Ramos (cell line): ENCODE measurements at regions not wholly inside any gene's neighbourhood (a gene's known extent, or its start where the extent isn't known, plus 50 kb on each side); places are given as distances from the start of the nearest gene placed in this dataset.

Experiments
- in situ Hi-C: fragments of 300-500 bp; cut with MboI; formaldehyde crosslinking; loops from one replicate; pipeline ENCODE4 v1.14.3; 2022; ENCODE audit warnings: low sequenced_read_pairs; ENCODE audit not compliant: unreplicated experiment

DNA sequence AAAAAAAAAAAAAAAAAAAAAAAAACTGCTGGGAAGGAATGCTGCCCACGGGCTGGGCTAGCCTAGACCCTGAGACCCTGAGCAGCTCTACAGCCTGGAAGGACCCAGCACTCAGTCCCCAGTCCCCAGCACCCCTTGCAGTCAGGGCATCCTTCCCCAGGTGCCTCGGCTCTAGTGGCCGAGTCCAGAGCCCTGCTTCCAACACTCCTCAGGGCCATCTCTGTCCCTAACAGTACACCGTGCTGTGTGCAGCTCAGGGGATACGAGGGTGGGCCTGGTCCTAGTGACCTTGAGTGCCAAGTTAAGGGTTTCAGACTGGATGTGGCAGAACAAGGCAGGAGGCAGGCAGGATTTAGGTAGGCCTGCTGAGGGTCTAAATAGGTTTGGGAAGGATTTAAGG lies 50.2 kb upstream of the LRP8 start:
- in situ Hi-C loops: no loop called here

GRCh38 chr1:53378932-53379661 lies 51.2 kb upstream of the LRP8 start:
- in situ Hi-C loops: no loop called here

DNA sequence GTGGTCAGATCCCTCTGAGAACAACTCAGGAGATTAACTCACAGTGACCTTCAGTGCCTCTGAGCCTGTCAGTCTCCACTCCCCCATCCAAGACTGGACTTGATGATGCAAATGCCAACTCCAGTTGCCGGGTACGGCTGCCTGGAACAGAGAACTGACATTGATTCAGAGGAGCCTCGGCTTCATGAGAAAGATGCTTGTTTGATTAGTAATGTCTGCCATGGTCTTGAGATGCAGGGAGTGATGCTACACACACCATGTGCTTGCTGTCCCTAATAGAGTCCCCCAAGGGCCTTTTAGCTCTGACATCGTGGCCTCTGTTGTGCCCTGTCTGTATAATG lies 51.8 kb upstream of the LRP8 start:
- in situ Hi-C loops: no loop called here

DNA sequence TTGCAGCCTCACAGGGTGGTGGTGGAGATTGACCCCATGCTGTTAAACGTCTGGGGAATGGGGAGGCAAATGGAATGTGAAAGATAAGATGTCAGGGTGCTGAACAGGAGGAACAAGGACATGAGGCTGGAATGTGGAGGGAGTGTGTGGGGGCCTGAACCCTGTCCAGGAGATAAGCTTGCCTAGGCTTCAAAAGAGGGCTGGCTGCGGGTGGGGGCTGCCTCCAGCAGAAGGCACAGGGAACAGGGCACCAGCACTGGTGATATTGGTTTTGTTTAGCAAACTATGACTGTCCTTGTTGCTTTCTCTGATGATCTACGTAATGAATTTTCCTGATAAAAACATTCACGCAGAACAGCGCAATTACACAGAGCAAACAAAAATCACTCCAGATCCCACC lies 52.4 kb upstream of the LRP8 start:
- in situ Hi-C loops: no loop called here

- in situ Hi-C loops: no loop called here
These were observed 54.0 kb upstream of the LRP8 start for GRCh38 chr1:53381790-53382401.

GRCh38 chr1:53383136-53383870 lies 55.4 kb upstream of the LRP8 start:
- in situ Hi-C loops: no loop called here

DNA sequence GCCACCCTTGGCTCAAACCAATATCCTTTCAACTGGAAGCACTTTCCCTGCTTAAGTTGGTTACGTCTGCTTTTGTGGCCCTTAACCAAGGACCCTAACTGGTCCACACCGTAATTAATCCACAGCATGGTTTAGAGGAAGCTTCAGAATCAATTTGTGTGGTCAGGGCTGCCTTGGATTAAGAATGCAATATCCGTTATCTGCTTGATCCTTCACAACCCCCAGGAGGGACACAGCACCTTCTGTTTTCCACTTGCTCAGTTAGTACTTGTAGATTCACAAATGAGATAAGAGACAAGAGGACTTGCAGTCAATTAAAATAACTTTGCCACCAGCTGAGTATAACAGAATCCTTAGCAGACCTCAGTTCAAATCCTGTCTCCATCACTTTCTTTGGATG lies 56.9 kb upstream of the LRP8 start:
- in situ Hi-C loops: no loop called here

GRCh38 chr1:53385276-53386225 lies 57.7 kb upstream of the LRP8 start:
- in situ Hi-C loops: no loop called here

GRCh38 chr1:53388963-53389362 lies 61.1 kb upstream of the LRP8 start:
- in situ Hi-C loops: no loop called here

- in situ Hi-C loops: loop anchor here (5.0 kb wide), 1 partner anchor 113 kb away; no protein-coding TSS in a partner anchor
These were observed 62.4 kb upstream of the LRP8 start for GRCh38 chr1:53390261-53390660.

GRCh38 chr1:53390736-53391135 lies 62.9 kb upstream of the LRP8 start:
- in situ Hi-C loops: loop anchor here (5.0 kb wide), 1 partner anchor 113 kb away; no protein-coding TSS in a partner anchor

- in situ Hi-C loops: loop anchor here (5.0 kb wide), 1 partner anchor 114 kb away; no protein-coding TSS in a partner anchor
These were observed 63.4 kb upstream of the LRP8 start for GRCh38 chr1:53391296-53391695.

DNA sequence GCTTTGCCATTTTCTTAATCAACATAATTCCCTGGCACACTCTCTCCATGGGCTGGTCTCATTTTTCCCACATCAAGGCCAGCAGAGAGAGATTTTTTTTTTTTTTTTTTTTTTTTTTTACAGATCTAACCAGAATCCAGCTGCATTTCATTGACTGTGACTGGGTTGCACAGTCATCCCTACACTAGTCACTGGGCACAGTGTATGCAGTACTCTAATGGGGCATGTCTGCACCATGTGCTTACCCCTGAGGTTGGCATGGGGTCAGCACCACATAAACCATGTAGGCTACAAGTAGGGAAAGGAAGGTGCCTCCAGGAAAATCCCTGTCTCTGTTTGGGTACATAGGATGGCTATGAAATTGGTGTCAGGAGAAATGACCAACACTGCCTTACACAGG lies 64.1 kb upstream of the LRP8 start:
- in situ Hi-C loops: loop anchor here (5.0 kb wide), 1 partner anchor 115 kb away; no protein-coding TSS in a partner anchor

- in situ Hi-C loops: loop anchor here (5.0 kb wide), 1 partner anchor 115 kb away; no protein-coding TSS in a partner anchor
These were observed 64.6 kb upstream of the LRP8 start for GRCh38 chr1:53392460-53392859.

GRCh38 chr1:53393325-53393792 lies 65.5 kb upstream of the LRP8 start:
- in situ Hi-C loops: loop anchor here (5.0 kb wide), 1 partner anchor 116 kb away; no protein-coding TSS in a partner anchor

DNA sequence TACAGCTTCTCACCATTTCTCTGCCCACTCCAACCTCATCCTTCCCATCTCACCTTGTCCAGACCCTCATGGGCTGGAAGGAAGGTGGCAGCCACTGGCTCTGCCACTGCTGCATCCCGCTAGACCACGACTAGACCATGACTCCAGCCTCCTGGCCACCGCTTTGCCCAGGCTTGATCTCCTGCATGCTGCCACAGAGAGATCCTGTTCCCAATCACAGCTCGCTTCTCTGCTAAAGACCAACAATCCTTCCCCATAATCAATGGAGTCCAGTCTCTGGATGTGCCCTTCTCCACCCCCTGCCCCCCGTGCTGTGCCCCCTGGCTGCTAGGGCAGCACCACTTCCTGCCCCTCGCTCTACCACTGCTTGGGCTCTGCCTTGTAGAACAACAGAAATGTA lies 64.9 kb upstream of the DMRTB1 start:
- in situ Hi-C loops: loop anchor here (5.0 kb wide), 1 partner anchor 117 kb away; no protein-coding TSS in a partner anchor

DNA sequence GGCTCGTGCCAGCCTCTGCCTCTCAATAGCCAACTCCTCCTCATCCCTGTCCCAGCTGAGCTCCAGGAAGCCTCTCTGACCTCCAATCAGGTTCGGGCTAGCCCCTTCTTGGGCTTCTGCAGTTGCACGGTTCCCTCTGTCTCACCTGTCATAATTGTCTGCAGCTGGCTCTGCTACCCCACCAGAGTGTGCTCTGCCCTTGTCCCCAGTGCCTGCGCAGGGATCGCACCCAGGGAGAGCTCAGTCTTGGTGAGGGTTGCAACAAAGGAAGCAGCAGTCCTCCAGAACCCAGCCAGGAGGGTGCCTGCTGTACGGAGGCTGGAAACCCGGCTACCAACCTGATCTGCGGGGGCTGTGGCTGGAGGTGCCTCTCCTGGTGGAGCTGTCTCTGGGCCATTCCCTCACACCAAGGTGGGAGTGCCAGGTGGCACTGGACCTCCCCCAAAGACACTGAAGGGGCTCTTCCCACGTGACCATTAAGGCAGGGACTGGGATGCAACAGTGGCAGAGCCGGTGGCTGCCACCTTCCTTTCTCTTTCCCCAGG lies 63.5 kb upstream of the DMRTB1 start:
- in situ Hi-C loops: no loop called here

- in situ Hi-C loops: no loop called here
These were observed 62.5 kb upstream of the DMRTB1 start for GRCh38 chr1:53396573-53397268.

DNA sequence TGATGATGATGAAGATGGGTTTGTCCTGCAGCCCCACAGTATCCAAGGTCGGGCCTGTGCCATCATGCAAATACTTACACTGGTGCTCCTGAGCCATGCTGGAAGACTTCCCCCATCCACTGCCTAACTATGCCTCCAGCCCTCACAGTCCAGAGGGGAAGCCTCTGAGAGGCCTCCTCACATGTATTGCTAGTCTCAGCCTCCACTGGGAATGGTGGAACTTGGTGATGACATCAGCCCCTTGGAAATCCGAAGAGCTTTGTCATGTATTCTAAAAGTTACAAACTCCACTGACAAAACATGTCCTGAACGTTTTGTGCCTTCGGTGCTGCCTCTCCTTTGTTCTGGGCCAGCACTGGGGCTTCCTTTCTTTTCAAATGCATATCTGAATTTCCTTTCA lies 61.1 kb upstream of the DMRTB1 start:
- in situ Hi-C loops: no loop called here
